Hematopoietic multipotent progenitor cell treated with erythropoietin and hydrocortisone succinate and interleukin-3 and kit ligand, for 8 days (in vitro differentiated cells): ENCODE measurements at regions not wholly inside any gene's neighbourhood (a gene's known extent, or its start where the extent isn't known, plus 50 kb on each side); places are given as distances from the start of the nearest gene placed in this dataset.
"Not testable (repeated sequence)": the region's sequence is repeated elsewhere in the genome, so short reads cannot be mapped to it uniquely, and the experiment has no call there.

Experiments used
- DNase-seq: peaks from one replicate; pipeline ENCODE4 v3.0.0-alpha.2; 2015

- DNase-seq: no peak
Measured at GRCh38 chr10:28186887-28187578, 115.8 kb downstream of the MPP7 start.

- DNase-seq: no peak
Measured at GRCh38 chr10:28186461-28186860, 116.4 kb downstream of the MPP7 start.

- DNase-seq: no peak
Measured at GRCh38 chr10:28184810-28185209, 118.1 kb downstream of the MPP7 start.

- no peak for DNase-seq
Measured at GRCh38 chr10:28181478-28182096, 121.3 kb downstream of the MPP7 start.

GRCh38 chr10:28180654-28181053 is 122.2 kb downstream of the MPP7 start:
- DNase-seq: no peak

GRCh38 chr10:28179743-28180099 is 123.1 kb downstream of the MPP7 start:
- DNase-seq: no peak

GRCh38 chr10:28179006-28179742 is 123.7 kb downstream of the MPP7 start:
- DNase-seq: peak; percentile 80

- DNase-seq: no peak
Measured at GRCh38 chr10:28177944-28178637, 124.8 kb downstream of the MPP7 start.

GRCh38 chr10:28176498-28176897 is 126.4 kb downstream of the MPP7 start:
- not testable (repeated sequence) for DNase-seq

GRCh38 chr10:28172223-28172610 is 130.6 kb downstream of the MPP7 start:
- DNase-seq: no peak

- no peak for DNase-seq
Measured at GRCh38 chr10:28171468-28172222, 131.2 kb downstream of the MPP7 start.

- no peak for DNase-seq
Measured at GRCh38 chr10:28169525-28169924, 133.3 kb downstream of the MPP7 start.

GRCh38 chr10:28160866-28161405 is 141.9 kb downstream of the MPP7 start:
- no peak for DNase-seq

- DNase-seq: no peak
Measured at GRCh38 chr10:28157379-28157778, 145.5 kb downstream of the MPP7 start.

- no peak for DNase-seq
Measured at GRCh38 chr10:28155726-28156125, 147.1 kb downstream of the MPP7 start.

GRCh38 chr10:28151636-28152035 is 151.2 kb downstream of the MPP7 start:
- DNase-seq: no peak

GRCh38 chr10:28149746-28150145 is 150.9 kb upstream of the ODAD2 start:
- DNase-seq: no peak

- DNase-seq: no peak
Measured at GRCh38 chr10:28147706-28148105, 148.8 kb upstream of the ODAD2 start.

- DNase-seq: no peak
Measured at GRCh38 chr10:28139138-28139537, 140.3 kb upstream of the ODAD2 start.

GRCh38 chr10:28137907-28138880 is 139.3 kb upstream of the ODAD2 start:
- DNase-seq: no peak

- no peak for DNase-seq
Measured at GRCh38 chr10:28135258-28135657, 136.4 kb upstream of the ODAD2 start.
